ENCODE measurements at regions not wholly inside any gene's neighbourhood (a gene's known extent, or its start where the extent isn't known, plus 50 kb on each side); places are given as distances from the start of the nearest gene placed in this dataset.

DNA sequence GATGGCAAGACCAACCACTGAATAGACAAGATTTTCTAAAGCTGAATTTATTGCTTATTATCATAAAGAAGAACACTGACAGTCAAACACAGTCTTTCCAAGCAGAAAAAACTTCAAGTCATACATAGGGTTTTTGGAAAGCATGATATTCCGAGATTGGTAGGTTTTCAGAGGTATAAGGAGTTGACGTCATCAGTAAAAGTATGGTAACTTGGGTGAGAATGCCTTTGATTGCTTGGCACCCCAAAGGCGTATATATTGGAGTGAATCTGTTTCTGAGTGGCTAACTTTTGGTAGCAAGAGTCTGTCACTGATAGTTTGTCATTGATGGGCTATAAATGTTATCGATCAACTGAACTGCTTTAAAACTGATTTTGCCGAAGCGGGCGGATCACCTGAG, 227.9 kb upstream of the CNTN4 start:
- H3K36me3 Mint-ChIP-seq (ENCODE audit: unreplicated experiment), result no peaks in the 10 kb centered on the region
- no peak overlapping the region for H3K27ac Mint-ChIP-seq (ENCODE audit: unreplicated experiment)
- H3K27me3 Mint-ChIP-seq (ENCODE audit: unreplicated experiment), result no peaks in the 10 kb centered on the region
- no peak overlapping the region for H3K4me3 Mint-ChIP-seq (ENCODE audit: unreplicated experiment)
- no peaks in the 10 kb centered on the region for H3K4me1 Mint-ChIP-seq (ENCODE audit: low read depth, unreplicated experiment)
- TF ChIP-seq CTCF (IDR thresholded peaks at IDR 0.05; ENCODE audit: partially characterized antibody, unreplicated experiment), result no peak
- H3K9me3 Mint-ChIP-seq (ENCODE audit: unreplicated experiment), result no peaks in the 10 kb centered on the region
- no peak for DNase-seq

GRCh38 chr3:1883534-1883933, 215.1 kb upstream of the CNTN4 start:
- no peaks in the 10 kb centered on the region for H3K27me3 Mint-ChIP-seq (ENCODE audit: unreplicated experiment)
- H3K36me3 Mint-ChIP-seq (ENCODE audit: unreplicated experiment), result peaks cover 4% of the 10 kb centered on the region
- H3K4me3 Mint-ChIP-seq (ENCODE audit: unreplicated experiment), result no peak overlapping the region
- no peak overlapping the region for H3K27ac Mint-ChIP-seq (ENCODE audit: unreplicated experiment)
- H3K9me3 Mint-ChIP-seq (ENCODE audit: unreplicated experiment), result no peaks in the 10 kb centered on the region
- DNase-seq, result no peak
- TF ChIP-seq CTCF (IDR thresholded peaks at IDR 0.05; ENCODE audit: partially characterized antibody, unreplicated experiment), result no peak
- no peaks in the 10 kb centered on the region for H3K4me1 Mint-ChIP-seq (ENCODE audit: low read depth, unreplicated experiment)

GRCh38 chr3:1892459-1892858, 206.2 kb upstream of the CNTN4 start:
- Mint-ChIP-seq H3K36me3 (ENCODE audit: unreplicated experiment) (peaks cover 13% of the 10 kb centered on the region), H3K27ac (ENCODE audit: unreplicated experiment) (no peak overlapping the region), H3K9me3 (ENCODE audit: unreplicated experiment) (peaks cover 1% of the 10 kb centered on the region), H3K4me3 (ENCODE audit: unreplicated experiment) (no peak overlapping the region), H3K27me3 (ENCODE audit: unreplicated experiment) (no peaks in the 10 kb centered on the region), H3K4me1 (ENCODE audit: low read depth, unreplicated experiment) (no peaks in the 10 kb centered on the region)
- TF ChIP-seq CTCF (IDR thresholded peaks at IDR 0.05; ENCODE audit: partially characterized antibody, unreplicated experiment), result no peak
- DNase-seq, result no peak

GRCh38 chr3:1902416-1902815, 196.2 kb upstream of the CNTN4 start:
- H3K36me3 Mint-ChIP-seq (ENCODE audit: unreplicated experiment), result no peaks in the 10 kb centered on the region

DNA sequence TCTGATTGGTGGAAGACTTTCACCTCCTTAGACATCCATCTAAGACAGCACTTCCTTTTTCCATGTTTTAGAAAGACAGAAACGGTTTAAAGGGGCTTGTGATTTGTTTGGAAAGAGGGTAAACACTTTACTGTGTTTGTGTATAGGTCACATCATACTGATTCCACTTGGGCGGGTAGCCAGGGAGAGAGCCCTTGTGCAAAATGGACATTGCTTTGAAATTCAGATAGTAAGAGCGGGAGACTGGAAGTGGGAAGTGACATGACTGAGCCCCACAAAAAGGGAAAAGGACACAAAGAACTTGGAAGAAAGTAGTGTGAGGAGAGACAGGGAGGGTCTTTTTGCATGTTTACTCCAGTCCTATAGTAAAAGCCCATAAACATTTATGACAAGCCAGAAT, 195.6 kb upstream of the CNTN4 start:
- H3K27me3 Mint-ChIP-seq (ENCODE audit: unreplicated experiment), result no peaks in the 10 kb centered on the region
- H3K9me3 Mint-ChIP-seq (ENCODE audit: unreplicated experiment), result no peaks in the 10 kb centered on the region
- no peak overlapping the region for H3K4me3 Mint-ChIP-seq (ENCODE audit: unreplicated experiment)
- TF ChIP-seq CTCF (IDR thresholded peaks at IDR 0.05; ENCODE audit: partially characterized antibody, unreplicated experiment), result no peak
- H3K36me3 Mint-ChIP-seq (ENCODE audit: unreplicated experiment), result no peaks in the 10 kb centered on the region
- no peak for DNase-seq
- no peak overlapping the region for H3K27ac Mint-ChIP-seq (ENCODE audit: unreplicated experiment)
- no peaks in the 10 kb centered on the region for H3K4me1 Mint-ChIP-seq (ENCODE audit: low read depth, unreplicated experiment)

More at GRCh38 chr3:1902416-1902815, 196.2 kb upstream of the CNTN4 start:
- no peak for TF ChIP-seq CTCF (IDR thresholded peaks at IDR 0.05; ENCODE audit: partially characterized antibody, unreplicated experiment)
- no peaks in the 10 kb centered on the region for H3K4me1 Mint-ChIP-seq (ENCODE audit: low read depth, unreplicated experiment)
- no peaks in the 10 kb centered on the region for H3K9me3 Mint-ChIP-seq (ENCODE audit: unreplicated experiment)
- H3K27me3 Mint-ChIP-seq (ENCODE audit: unreplicated experiment), result no peaks in the 10 kb centered on the region
- H3K4me3 Mint-ChIP-seq (ENCODE audit: unreplicated experiment), result no peak overlapping the region
- H3K27ac Mint-ChIP-seq (ENCODE audit: unreplicated experiment), result no peak overlapping the region
- DNase-seq, result no peak

All from glutamatergic neuron (in vitro differentiated cells).